GM23248 (cell line): ENCODE measurements at regions not wholly inside any gene's neighbourhood (a gene's known extent, or its start where the extent isn't known, plus 50 kb on each side); places are given as distances from the start of the nearest gene placed in this dataset.

Source experiments
- DNase-seq: peaks from one replicate; pipeline ENCODE4 v3.0.0-alpha.2; 2015
- H2AFZ ChIP-seq: fragments of 200-600 bp; sonication (generic); 2 replicates; pipeline ENCODE4 v1.6.1; 2016; ENCODE audit warnings: antibody characterized with exemption
- H3F3A ChIP-seq: fragments of 200-600 bp; sonication (generic); 2 replicates; pipeline ENCODE4 v1.6.1; 2016; ENCODE audit warnings: mild to moderate bottlenecking, antibody characterized with exemption, mixed run types; ENCODE audit not compliant: insufficient read depth
- H3K27ac ChIP-seq: fragments of 200-600 bp; sonication (generic); 2 replicates; pipeline ENCODE4 v1.5.1; 2016; ENCODE audit warnings: mild to moderate bottlenecking
- H3K27me3 ChIP-seq: fragments of 200-600 bp; sonication (generic); replicated peaks from 2 replicates; pipeline ENCODE4 v1.6.1; 2016; ENCODE audit warnings: mild to moderate bottlenecking; ENCODE audit not compliant: insufficient read depth
- H3K36me3 ChIP-seq: fragments of 200-600 bp; sonication (generic); 2 replicates; pipeline ENCODE4 v1.6.1; 2016; ENCODE audit warnings: low read depth, mild to moderate bottlenecking
- H3K4me1 ChIP-seq: fragments of 200-600 bp; sonication (generic); 2 replicates; pipeline ENCODE4 v1.6.1; 2016; ENCODE audit warnings: mild to moderate bottlenecking; ENCODE audit not compliant: insufficient read depth
- H3K4me2 ChIP-seq: fragments of 200-600 bp; sonication (generic); one replicate; pipeline ENCODE4 v1.6.1; 2016; ENCODE audit warnings: mild to moderate bottlenecking; ENCODE audit not compliant: unreplicated experiment
- H3K4me3 ChIP-seq: fragments of 200-600 bp; sonication (generic); 2 replicates; pipeline ENCODE4 v1.5.1; 2016; ENCODE audit warnings: mild to moderate bottlenecking
- H3K79me2 ChIP-seq: fragments of 200-600 bp; sonication (generic); 2 replicates; pipeline ENCODE4 v1.6.1; 2016; ENCODE audit warnings: mild to moderate bottlenecking; ENCODE audit not compliant: insufficient read depth
- H3K9ac ChIP-seq: fragments of 200-600 bp; sonication (generic); 2 replicates; pipeline ENCODE4 v1.6.1; 2016; ENCODE audit warnings: mild to moderate bottlenecking
- H3K9me2 ChIP-seq: fragments of 200-600 bp; sonication (generic); 2 replicates; pipeline ENCODE4 v1.6.1; 2016; ENCODE audit warnings: mixed run types, mild to moderate bottlenecking, moderate library complexity; ENCODE audit not compliant: insufficient read depth
- H3K9me3 ChIP-seq: fragments of 200-600 bp; sonication (generic); one replicate; pipeline ENCODE4 v1.6.1; 2017; ENCODE audit warnings: low read depth
- H4K20me1 ChIP-seq: fragments of 200-600 bp; sonication (generic); 2 replicates; pipeline ENCODE4 v1.6.0; 2016; ENCODE audit not compliant: insufficient read depth
- EZH2 ChIP-seq: fragments of 200-600 bp; sonication (generic); IDR thresholded peaks from 2 replicates; pipeline ENCODE4 v1.6.1; 2018; ENCODE audit warnings: antibody characterized with exemption, mild to moderate bottlenecking; ENCODE audit not compliant: insufficient read depth, poor library complexity, severe bottlenecking
- EZH2phosphoT487 ChIP-seq: fragments of 200-600 bp; sonication (generic); IDR thresholded peaks from 2 replicates; pipeline ENCODE4 v1.6.1; 2018; ENCODE audit warnings: antibody characterized with exemption, moderate library complexity, mild to moderate bottlenecking, low read depth; ENCODE audit not compliant: insufficient read depth
- WGBS, 2 experiments: methylation state at CpG; one replicate each; pipeline ENCODE4 v1.1.6; 2015 to 2017; ENCODE audit warnings: low lambda C conversion rate in 2 of 2, low coverage in 1 of 2; ENCODE audit errors: missing lambda C conversion rate in 2 of 2; 5-methylcytosine and 5-hydroxymethylcytosine counted together
- in situ Hi-C: fragments of 300-500 bp; cut with MboI; formaldehyde crosslinking; loops from 2 replicates; pipeline ENCODE4 v1.15.0; 2020

DNA sequence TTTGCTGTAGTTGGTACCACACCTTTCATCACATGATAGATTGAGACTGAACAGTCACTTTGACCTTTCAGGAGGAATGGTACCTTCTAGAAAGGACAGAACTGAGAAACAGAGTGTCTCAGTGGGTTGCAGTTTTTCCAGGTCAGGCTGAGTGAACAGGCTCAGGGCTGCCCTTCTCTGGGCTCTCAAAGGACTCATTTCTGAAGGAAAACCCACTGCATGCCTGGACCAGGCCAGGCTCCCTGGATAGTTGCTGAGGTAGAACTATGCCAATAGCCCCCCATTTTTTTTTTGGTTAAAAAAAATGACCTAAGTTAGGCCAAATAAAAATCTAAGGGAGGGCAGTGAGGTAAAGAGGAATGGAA is 148.1 kb upstream of the EGLN3 start:
- no peak for DNase-seq
- no peak overlapping the region for H2AFZ ChIP-seq
- H3K4me1 ChIP-seq: no peaks in the 10 kb centered on the region
- H3K4me2 ChIP-seq: no peak overlapping the region
- 0 out of 2 replicates have a peak, but pooled peaks cover 6% of the 10 kb centered on the region for H3K27me3 ChIP-seq
- H3K36me3 ChIP-seq: no peaks in the 10 kb centered on the region
- H3K79me2 ChIP-seq: no peaks in the 10 kb centered on the region
- in situ Hi-C loops: loop anchor here (25.0 kb wide), 1 partner anchor 262 kb away; no protein-coding TSS in a partner anchor
- no peak overlapping the region for H3K4me3 ChIP-seq
- no peaks in the 10 kb centered on the region; the same call in 1 of the 2 replicates for H3F3A ChIP-seq
- H3K9me3 ChIP-seq: no peaks in the 10 kb centered on the region
- no peak for TF ChIP-seq EZH2phosphoT487
- TF ChIP-seq EZH2: no peak
- H3K27ac ChIP-seq: no peak overlapping the region
- no peaks in the 10 kb centered on the region for H3K9me2 ChIP-seq
- H3K9ac ChIP-seq: no peak overlapping the region
- H4K20me1 ChIP-seq: no peaks in the 10 kb centered on the region

DNA sequence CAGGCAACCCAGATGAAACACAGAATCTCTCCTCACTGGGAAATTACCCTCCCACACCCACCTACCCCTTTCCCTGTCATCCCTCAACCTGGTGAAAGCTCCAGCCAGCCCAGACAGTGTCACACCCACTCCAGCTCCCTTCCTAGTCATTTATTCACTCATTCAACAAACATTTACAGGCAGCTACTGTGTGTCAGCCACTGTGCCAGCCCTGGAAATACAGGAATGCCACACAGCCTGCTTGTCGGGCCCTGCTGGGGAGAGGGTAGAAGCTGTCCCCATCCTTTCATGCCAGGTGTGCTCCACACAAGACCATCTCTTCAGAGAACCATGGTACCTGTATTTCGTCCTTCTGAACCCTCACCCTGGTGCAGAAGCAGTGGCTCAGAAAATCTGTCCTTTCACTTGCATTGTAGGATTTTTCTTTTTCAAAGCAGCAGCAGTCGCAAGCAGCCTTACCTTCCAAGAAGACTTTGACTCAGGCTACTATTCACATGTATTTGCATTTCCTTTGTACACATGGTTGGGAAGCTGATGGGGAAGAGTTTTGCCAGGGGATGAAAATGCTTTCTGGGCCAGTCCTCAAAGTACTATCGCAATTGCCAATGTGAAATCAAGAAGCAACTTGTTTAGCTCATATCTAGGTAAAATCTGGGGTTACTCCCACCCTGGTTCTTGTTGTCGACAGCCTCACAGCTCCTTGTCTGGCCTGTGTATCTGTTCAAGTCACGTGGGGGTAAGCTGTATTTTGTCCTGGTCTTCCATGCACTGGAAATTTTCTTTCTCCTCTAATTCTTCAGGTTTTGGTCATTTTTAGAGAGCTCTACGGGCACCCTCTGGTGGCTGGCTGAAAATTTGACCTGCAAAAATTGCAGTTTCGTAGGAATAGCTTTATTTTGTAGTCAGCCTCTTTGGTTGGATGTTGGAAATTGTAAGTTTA is 147.4 kb upstream of the EGLN3 start:
- Histone ChIP-seq H3K9ac (no peak overlapping the region), H3K36me3 (no peaks in the 10 kb centered on the region), H3K79me2 (no peaks in the 10 kb centered on the region), H3K4me2 (no peak overlapping the region), H3F3A (no peaks in the 10 kb centered on the region; the same call in 1 of the 2 replicates), H3K9me2 (no peaks in the 10 kb centered on the region), H3K9me3 (no peaks in the 10 kb centered on the region), H2AFZ (no peak overlapping the region), H3K4me3 (no peak overlapping the region), H3K27ac (no peak overlapping the region), H4K20me1 (no peaks in the 10 kb centered on the region), H3K27me3 (peaks cover 13% of the 10 kb centered on the region; the same call in 1 of the 2 replicates), H3K4me1 (no peaks in the 10 kb centered on the region)
- in situ Hi-C loops: loop anchor here (25.0 kb wide), 1 partner anchor 261 kb away; no protein-coding TSS in a partner anchor
- 36 to 39% methylated on average over 8 of the region's 8 CpGs for WGBS, 2 experiments
- no peak for TF ChIP-seq EZH2phosphoT487
- no peak for TF ChIP-seq EZH2
- peak; percentile 63 for DNase-seq

DNA sequence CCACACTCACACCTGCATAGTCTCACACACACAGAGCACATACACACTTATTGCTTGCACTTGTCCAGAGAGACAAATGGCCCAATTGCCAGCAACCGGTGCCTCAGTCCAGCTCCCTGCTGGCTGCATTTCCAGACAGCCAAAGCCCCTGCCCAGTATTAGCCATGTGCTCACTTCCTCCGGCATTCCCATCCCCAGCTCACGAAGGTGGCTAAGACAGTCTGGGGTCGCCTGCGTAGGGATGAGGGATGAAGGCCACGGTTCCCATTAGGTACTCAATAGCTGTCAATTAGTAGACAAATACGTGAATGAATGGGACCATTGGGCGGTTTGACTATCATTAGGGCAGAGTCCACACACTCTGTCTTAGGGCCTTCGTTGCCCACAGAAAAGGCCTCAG is 146.8 kb upstream of the EGLN3 start:
- no peaks in the 10 kb centered on the region; the same call in 1 of the 2 replicates for H3F3A ChIP-seq
- H3K79me2 ChIP-seq: no peaks in the 10 kb centered on the region
- H3K9me3 ChIP-seq: no peaks in the 10 kb centered on the region
- H3K9ac ChIP-seq: no peak overlapping the region
- no peaks in the 10 kb centered on the region for H4K20me1 ChIP-seq
- no peaks in the 10 kb centered on the region for H3K4me1 ChIP-seq
- TF ChIP-seq EZH2phosphoT487: no peak
- no peak for TF ChIP-seq EZH2
- no peaks in the 10 kb centered on the region for H3K9me2 ChIP-seq
- H3K4me2 ChIP-seq: no peak overlapping the region
- H3K27me3 ChIP-seq: peaks cover 16% of the 10 kb centered on the region; the same call in 1 of the 2 replicates
- DNase-seq: no peak
- no peak overlapping the region for H2AFZ ChIP-seq
- 70 to 76% methylated on average over 9 of the region's 9 CpGs for WGBS, 2 experiments
- H3K36me3 ChIP-seq: no peaks in the 10 kb centered on the region
- H3K27ac ChIP-seq: no peak overlapping the region
- no peak overlapping the region for H3K4me3 ChIP-seq
- in situ Hi-C loops: loop anchor here (25.0 kb wide), 1 partner anchor 260 kb away; no protein-coding TSS in a partner anchor

DNA sequence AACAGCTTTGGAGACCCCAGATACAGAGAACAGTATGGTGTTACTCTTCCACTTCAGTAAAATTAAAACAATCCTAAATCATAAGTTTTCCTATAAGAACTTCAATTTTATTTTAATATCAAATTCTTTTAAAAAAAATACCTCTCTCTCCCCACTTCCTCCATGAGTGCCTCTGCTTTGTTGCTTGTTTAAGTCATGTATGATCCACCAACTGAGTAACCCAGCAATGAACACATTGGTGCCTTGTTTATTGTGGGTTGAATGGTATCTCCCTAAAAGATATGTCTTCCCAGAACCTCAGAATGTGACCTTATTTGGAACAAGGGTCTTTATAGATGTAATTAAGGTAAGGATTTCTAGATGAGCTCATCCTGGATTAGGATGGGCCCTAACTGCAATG is 143.5 kb upstream of the EGLN3 start:
- Histone ChIP-seq H4K20me1 (no peaks in the 10 kb centered on the region), H3K4me1 (no peaks in the 10 kb centered on the region), H3K9ac (no peak overlapping the region), H3K27ac (no peak overlapping the region), H3K4me2 (no peak overlapping the region), H3K4me3 (no peak overlapping the region), H3K36me3 (no peaks in the 10 kb centered on the region), H3K9me3 (no peaks in the 10 kb centered on the region), H3K79me2 (no peaks in the 10 kb centered on the region), H3F3A (no peaks in the 10 kb centered on the region; the same call in 1 of the 2 replicates), H3K27me3 (peaks cover 26% of the 10 kb centered on the region), H2AFZ (no peak overlapping the region), H3K9me2 (no peaks in the 10 kb centered on the region)
- TF ChIP-seq EZH2phosphoT487: no peak
- no peak for TF ChIP-seq EZH2
- in situ Hi-C loops: loop anchor here (25.0 kb wide), 1 partner anchor 257 kb away; no protein-coding TSS in a partner anchor
- DNase-seq: no peak
